IPS-NIHi7 (cell line): ENCODE measurements at regions not wholly inside any gene's neighbourhood (a gene's known extent, or its start where the extent isn't known, plus 50 kb on each side); places are given as distances from the start of the nearest gene placed in this dataset.

ENCODE experiments used
- DNase-seq: peaks from one replicate; pipeline ENCODE4 v3.0.0; 2012; ENCODE audit warnings: mixed read lengths; ENCODE audit errors: extremely low spot score

- DNase-seq: no peak
Measured at GRCh38 chr2:138104071-138104470, 139.8 kb downstream of the HNMT start.

- DNase-seq: no peak
Measured at GRCh38 chr2:138105358-138105757, 141.1 kb downstream of the HNMT start.

GRCh38 chr2:138106606-138107005, 142.3 kb downstream of the HNMT start:
- no peak for DNase-seq

GRCh38 chr2:138107288-138107687, 143.0 kb downstream of the HNMT start:
- no peak for DNase-seq

GRCh38 chr2:138110453-138111083, 146.3 kb downstream of the HNMT start:
- no peak for DNase-seq

GRCh38 chr2:138112536-138112935, 148.3 kb downstream of the HNMT start:
- DNase-seq: no peak

GRCh38 chr2:138113871-138114525, 149.7 kb downstream of the HNMT start:
- DNase-seq: no peak

GRCh38 chr2:138115666-138116065, 151.4 kb downstream of the HNMT start:
- no peak for DNase-seq

- DNase-seq: no peak
Measured at GRCh38 chr2:138116456-138116855, 152.2 kb downstream of the HNMT start.

GRCh38 chr2:138121666-138122661, 157.7 kb downstream of the HNMT start:
- no peak for DNase-seq

GRCh38 chr2:138122891-138123290, 158.6 kb downstream of the HNMT start:
- DNase-seq: no peak

GRCh38 chr2:138123741-138124140, 159.5 kb downstream of the HNMT start:
- DNase-seq: no peak

- no peak for DNase-seq
Measured at GRCh38 chr2:138124521-138124920, 160.2 kb downstream of the HNMT start.

GRCh38 chr2:138125306-138126288, 161.3 kb downstream of the HNMT start:
- DNase-seq: no peak

GRCh38 chr2:138132108-138132507, 167.8 kb downstream of the HNMT start:
- DNase-seq: no peak

- no peak for DNase-seq
Measured at GRCh38 chr2:138137949-138138348, 173.7 kb downstream of the HNMT start.

- DNase-seq: no peak
Measured at GRCh38 chr2:138147796-138148195, 183.5 kb downstream of the HNMT start.

GRCh38 chr2:138155304-138155703, 191.0 kb downstream of the HNMT start:
- DNase-seq: no peak

- DNase-seq: no peak
Measured at GRCh38 chr2:138157372-138157771, 193.1 kb downstream of the HNMT start.

GRCh38 chr2:138170485-138170884, 206.2 kb downstream of the HNMT start:
- DNase-seq: no peak

- DNase-seq: no peak
Measured at GRCh38 chr2:138171244-138171643, 207.0 kb downstream of the HNMT start.
